ENCODE measurements at regions not wholly inside any gene's neighbourhood (a gene's known extent, or its start where the extent isn't known, plus 50 kb on each side); places are given as distances from the start of the nearest gene placed in this dataset.

GRCh38 chr2:118604811-118605210, 242.6 kb downstream of the EN1 start (continued):
- no peak for TF ChIP-seq ILK (tag; IDR thresholded peaks at IDR 0.05; ENCODE audit: borderline replicate concordance, low read depth)

DNA sequence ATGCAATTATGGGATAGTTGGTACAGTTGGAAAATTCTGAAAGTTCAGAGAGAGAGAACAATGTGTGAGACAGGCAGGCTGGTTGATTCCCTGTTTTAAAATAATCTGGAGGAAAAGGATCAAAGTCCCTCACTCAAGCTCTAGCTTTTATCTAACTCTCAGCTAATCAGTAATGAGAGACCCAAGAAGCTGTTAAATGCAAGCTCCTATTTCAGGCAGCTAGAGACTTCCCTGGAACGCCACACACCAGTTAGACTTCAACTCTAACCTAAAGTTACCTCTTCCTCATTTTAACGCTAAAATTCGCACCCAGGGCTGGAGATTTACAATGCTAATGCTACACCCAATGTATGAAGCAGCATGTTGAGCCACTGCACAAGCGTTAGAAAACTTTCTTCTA, 243.1 kb downstream of the EN1 start:
- DNase-seq (ENCODE audit: extremely low read depth in 1 of 4, low spot score in 3 of 4): no peak
- Histone ChIP-seq H2AFZ (ENCODE audit: low read depth, low read length) (no peak overlapping the region), H3K4me2 (ENCODE audit: insufficient read depth, low read length) (no peak overlapping the region), H4K20me1 (replicated peaks; ENCODE audit: control insufficient read depth, insufficient read depth, low read length) (no peaks in the 10 kb centered on the region), H3K36me3 (ENCODE audit: control insufficient read depth, insufficient read depth, low read length) (no peaks in the 10 kb centered on the region), H3K4me3 (no peak overlapping the region), H3K4me1 (replicated peaks in 1 of 2; ENCODE audit: control insufficient read depth in 2 of 2, insufficient read depth in 2 of 2, low read length in 2 of 2) (no peaks in the 10 kb centered on the region), H3K9me1 (ENCODE audit: control insufficient read depth, insufficient read depth, low read length) (no peaks in the 10 kb centered on the region), H3K27ac (ENCODE audit: extremely low read depth, low read depth, low read length) (no peak overlapping the region), H3K79me2 (ENCODE audit: control insufficient read depth, insufficient read depth, low read length) (no peaks in the 10 kb centered on the region), H3K9me3 (replicated peaks; ENCODE audit: control insufficient read depth, insufficient read depth, low read depth, low read length) (no peaks in the 10 kb centered on the region), H3K9ac (ENCODE audit: insufficient read depth in 1 of 2, low read depth in 2 of 2, low read length in 2 of 2) (no peak overlapping the region), H3K27me3 (ENCODE audit: control insufficient read depth in 2 of 2, insufficient read depth in 2 of 2, low read length in 2 of 2) (peaks cover 0 to 5% of the 10 kb centered on the region in 2 experiments; a peak in 1 of 5 replicates)
- POLR2A ChIA-PET: no interaction called here
- CTCF ChIA-PET (ENCODE audit: low intra/inter-chr PET ratio): no interaction called here
- WGBS (ENCODE audit: insufficient coverage, low coverage, missing lambda C conversion rate): 3% methylated on average over 4 of the region's 4 CpGs
- BruUV-seq (replicated peaks): no TSS peak
- FAIRE-seq: no peak
- intact Hi-C loops (cut with micrococcal nuclease) (no loop called here), in situ Hi-C loops (cut with MboI) (no loop called here)
- ATAC-seq: no peak
- TF ChIP-seq ZNF707 (CRISPR knock-in tag; conservative IDR thresholded peaks at IDR 0.05): no peak
- no peak for TF ChIP-seq NR2C2 (CRISPR knock-in tag; IDR thresholded peaks at IDR 0.05)
- no peak for TF ChIP-seq NR2C2 (tag; IDR thresholded peaks at IDR 0.05)
- TF ChIP-seq, protein P1, sequence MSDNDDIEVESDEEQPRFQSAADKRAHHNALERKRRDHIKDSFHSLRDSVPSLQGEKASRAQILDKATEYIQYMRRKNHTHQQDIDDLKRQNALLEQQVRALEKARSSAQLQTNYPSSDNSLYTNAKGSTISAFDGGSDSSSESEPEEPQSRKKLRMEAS (CRISPR knock-in tag; IDR thresholded peaks at IDR 0.05): no peak
- TF ChIP-seq, protein P2, sequence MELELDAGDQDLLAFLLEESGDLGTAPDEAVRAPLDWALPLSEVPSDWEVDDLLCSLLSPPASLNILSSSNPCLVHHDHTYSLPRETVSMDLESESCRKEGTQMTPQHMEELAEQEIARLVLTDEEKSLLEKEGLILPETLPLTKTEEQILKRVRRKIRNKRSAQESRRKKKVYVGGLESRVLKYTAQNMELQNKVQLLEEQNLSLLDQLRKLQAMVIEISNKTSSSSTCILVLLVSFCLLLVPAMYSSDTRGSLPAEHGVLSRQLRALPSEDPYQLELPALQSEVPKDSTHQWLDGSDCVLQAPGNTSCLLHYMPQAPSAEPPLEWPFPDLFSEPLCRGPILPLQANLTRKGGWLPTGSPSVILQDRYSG (tag; conservative IDR thresholded peaks at IDR 0.05; ENCODE audit: low read depth): no peak
- no peak for TF ChIP-seq CBX3 (IDR thresholded peaks at IDR 0.05; ENCODE audit: borderline replicate concordance in 1 of 2, low read length in 2 of 2)
- TF ChIP-seq RBM14 (IDR thresholded peaks at IDR 0.05; ENCODE audit: borderline replicate concordance, insufficient read depth, low read depth, low read length): no peak
- TF ChIP-seq PHF20 (IDR thresholded peaks at IDR 0.05; ENCODE audit: partially characterized antibody): no peak
- no peak for TF ChIP-seq ZHX1 (conservative IDR thresholded peaks at IDR 0.05; ENCODE audit: low read length)
- TF ChIP-seq ZNF134 (CRISPR knock-in tag; conservative IDR thresholded peaks at IDR 0.05): no peak
- no peak for TF ChIP-seq MCM3 (IDR thresholded peaks at IDR 0.05)
- TF ChIP-seq, protein P3, sequence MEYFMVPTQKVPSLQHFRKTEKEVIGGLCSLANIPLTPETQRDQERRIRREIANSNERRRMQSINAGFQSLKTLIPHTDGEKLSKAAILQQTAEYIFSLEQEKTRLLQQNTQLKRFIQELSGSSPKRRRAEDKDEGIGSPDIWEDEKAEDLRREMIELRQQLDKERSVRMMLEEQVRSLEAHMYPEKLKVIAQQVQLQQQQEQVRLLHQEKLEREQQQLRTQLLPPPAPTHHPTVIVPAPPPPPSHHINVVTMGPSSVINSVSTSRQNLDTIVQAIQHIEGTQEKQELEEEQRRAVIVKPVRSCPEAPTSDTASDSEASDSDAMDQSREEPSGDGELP (CRISPR knock-in tag; IDR thresholded peaks at IDR 0.05; ENCODE audit: borderline replicate concordance): no peak
- no peak for TF ChIP-seq NCOR1 (IDR thresholded peaks at IDR 0.05)

Measured in K562 (cell line).